Uterus (tissue), 3 donors: ENCODE measurements at regions not wholly inside any gene's neighbourhood (a gene's known extent, or its start where the extent isn't known, plus 50 kb on each side); places are given as distances from the start of the nearest gene placed in this dataset.

Experiments used
- DNase-seq, 2 donors: peaks; one replicate each; pipeline ENCODE4 v3.0.0-alpha.2; 2019 to 2020
- H3K27ac ChIP-seq, 2 donors: fragments of 200-600 bp; sonication (generic); 1 replicate in 1 of 2; 2 replicates in 1 of 2; pipeline ENCODE4 v1.5.1; 2016 to 2018
- H3K27me3 ChIP-seq, 2 donors: fragments of 200-600 bp; sonication (generic); one replicate each; pipeline ENCODE4 v1.5.1; 2018 to 2019; ENCODE audit warnings: control low read depth in 1 of 2
- H3K36me3 ChIP-seq, 2 donors: fragments of 200-600 bp; sonication (generic); one replicate each; pipeline ENCODE4 v1.5.1; 2019; ENCODE audit warnings: control low read depth in 1 of 2
- H3K4me1 ChIP-seq, 2 donors: fragments of 200-600 bp; sonication (generic); one replicate each; pipeline ENCODE4 v1.5.1; 2018 to 2019; ENCODE audit warnings: control low read depth in 1 of 2
- H3K4me3 ChIP-seq, 2 donors: fragments of 200-600 bp; sonication (generic); 1 replicate in 1 of 2; 2 replicates in 1 of 2; pipeline ENCODE4 v1.5.1; 2018 to 2019; ENCODE audit warnings: mild to moderate bottlenecking in 1 of 2
- H3K9me3 ChIP-seq, 2 donors: fragments of 200-600 bp; sonication (generic); one replicate each; pipeline ENCODE4 v1.5.1; 2019; ENCODE audit warnings: control low read depth in 1 of 2
- CTCF ChIP-seq, 4 experiments: fragments of 200-600 bp in 2 of 4; fragments of 450-650 bp in 2 of 4; sonication (generic) in 2 of 4; IDR thresholded peaks; one replicate each; pipeline ENCODE4 v1.5.1; 2016 to 2019; ENCODE audit warnings: antibody characterized with exemption in 4 of 4, mild to moderate bottlenecking in 2 of 4, moderate library complexity in 1 of 4
- POLR2A ChIP-seq, 2 donors: fragments of 450-650 bp; IDR thresholded peaks; one replicate each; pipeline ENCODE4 v1.6.1; 2016; ENCODE audit warnings: antibody characterized with exemption in 2 of 2, mild to moderate bottlenecking in 1 of 2, moderate library complexity in 1 of 2
- intact Hi-C: fragments of 100-400 bp; cut with DNase I; formaldehyde crosslinking; loops from one replicate; pipeline ENCODE4 v1.15.1; 2023; ENCODE audit warnings: low total_unique reads
- donor health status: DM: yes; HTN: yes; CAD: no.

DNA sequence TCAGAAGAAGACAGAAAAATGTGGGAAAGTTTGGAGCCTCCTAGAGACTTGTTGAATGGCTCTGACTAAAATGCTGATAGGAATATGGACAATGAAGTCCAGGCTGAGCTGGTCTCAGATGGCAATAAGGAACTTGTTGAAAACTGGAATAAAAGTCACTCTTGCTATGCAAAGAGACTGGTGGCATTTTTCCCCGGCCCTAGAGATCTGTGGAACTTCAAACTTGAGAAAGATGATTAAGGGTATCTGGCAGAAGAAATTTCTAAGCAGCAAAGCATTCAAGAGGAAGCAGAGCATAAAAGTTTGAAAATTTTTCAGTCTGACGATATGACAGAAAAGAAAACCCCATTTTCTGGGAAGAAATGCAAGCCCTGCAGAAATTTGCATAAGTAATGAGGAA is 159.3 kb downstream of the MREG start:
- intact Hi-C loops, result no loop called here
- Histone ChIP-seq H3K27ac (no peak overlapping the region), H3K36me3 (no peaks in the 10 kb centered on the region), H3K4me3 (no peak overlapping the region), H3K27me3 (no peaks in the 10 kb centered on the region), H3K4me1 (no peaks in the 10 kb centered on the region), H3K9me3 (no peaks in the 10 kb centered on the region)
- no peak for DNase-seq
- no peak for TF ChIP-seq CTCF (IDR thresholded peaks at IDR 0.05)
- no peak for TF ChIP-seq POLR2A (IDR thresholded peaks at IDR 0.05)

DNA sequence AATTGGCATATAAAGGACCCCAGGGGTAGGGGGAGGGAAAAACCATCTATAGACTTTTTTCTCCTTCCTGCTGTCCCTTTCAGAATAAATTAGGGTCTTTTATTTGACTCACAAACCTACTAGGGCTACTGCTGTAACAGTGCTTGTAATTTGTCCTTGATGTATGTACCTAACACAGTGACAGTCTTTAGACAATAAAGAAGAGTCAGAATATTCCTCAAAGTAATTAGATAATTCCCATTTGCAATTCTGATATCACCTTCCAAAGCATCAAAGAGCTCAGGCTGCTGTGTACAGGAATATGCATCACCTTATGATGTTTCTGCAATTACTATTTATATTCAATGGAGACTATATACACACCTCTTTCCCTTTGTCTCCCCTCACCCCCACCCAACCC is 161.7 kb downstream of the MREG start:
- no peak overlapping the region for H3K27ac ChIP-seq
- intact Hi-C loops, result no loop called here
- DNase-seq, result no peak

DNA sequence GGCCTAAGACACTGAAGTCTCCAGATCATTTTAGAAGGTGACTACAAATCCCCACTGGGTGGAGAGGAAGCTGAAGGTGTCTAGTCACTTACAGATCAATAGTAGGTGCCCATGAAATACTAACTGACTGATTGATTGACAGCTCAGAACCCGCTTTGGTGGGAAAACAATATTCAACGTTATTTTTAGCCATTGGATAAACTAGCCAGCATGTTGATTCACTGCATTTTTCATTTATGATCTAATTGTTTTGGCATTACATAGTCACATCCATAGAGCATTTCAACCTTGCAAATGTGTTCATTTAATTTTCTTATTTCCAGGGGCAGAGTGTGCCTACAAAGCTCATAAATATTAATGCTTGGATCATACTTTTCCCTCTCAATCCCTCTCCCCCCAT is 162.3 kb downstream of the MREG start:
- H3K9me3 ChIP-seq, result no peaks in the 10 kb centered on the region
- H3K4me1 ChIP-seq, result no peaks in the 10 kb centered on the region
- H3K27ac ChIP-seq, result peak overlapping the region; percentile 28 to 45
- intact Hi-C loops, result no loop called here
- TF ChIP-seq POLR2A (IDR thresholded peaks at IDR 0.05), result no peak
- no peak for TF ChIP-seq CTCF (IDR thresholded peaks at IDR 0.05)
- H3K36me3 ChIP-seq, result no peaks in the 10 kb centered on the region
- DNase-seq, result no peak
- H3K27me3 ChIP-seq, result no peaks in the 10 kb centered on the region
- no peak overlapping the region for H3K4me3 ChIP-seq

More for the DNA sequence above, 161.7 kb downstream of the MREG start:
- no peaks in the 10 kb centered on the region for H3K36me3 ChIP-seq
- H3K4me3 ChIP-seq, result no peak overlapping the region
- H3K4me1 ChIP-seq, result no peaks in the 10 kb centered on the region
- TF ChIP-seq CTCF (IDR thresholded peaks at IDR 0.05) (no peak), POLR2A (IDR thresholded peaks at IDR 0.05) (no peak)
- no peaks in the 10 kb centered on the region for H3K27me3 ChIP-seq
- H3K9me3 ChIP-seq, result no peaks in the 10 kb centered on the region

DNA sequence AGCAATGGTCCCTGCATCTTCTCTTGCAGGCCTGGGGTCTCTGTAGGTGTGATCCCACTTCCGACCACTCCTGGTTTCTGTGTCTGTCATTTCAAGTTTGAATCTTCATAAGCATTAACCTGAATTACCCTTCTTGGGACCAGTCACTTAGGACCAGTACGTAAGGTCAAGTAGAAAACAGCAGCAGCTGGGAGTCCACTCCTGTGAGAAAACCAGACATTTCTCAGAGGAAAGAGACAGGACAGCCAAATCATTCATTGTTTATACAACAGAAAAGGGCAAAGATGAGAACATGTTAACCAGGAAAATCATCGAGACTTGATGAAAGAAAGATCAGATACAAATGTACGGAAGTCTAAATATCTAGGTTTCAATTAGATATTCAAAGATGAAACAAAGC is 163.0 kb downstream of the MREG start:
- H3K4me1 ChIP-seq, result no peaks in the 10 kb centered on the region
- DNase-seq, result no peak
- no peaks in the 10 kb centered on the region for H3K36me3 ChIP-seq
- no peaks in the 10 kb centered on the region for H3K9me3 ChIP-seq
- TF ChIP-seq CTCF (IDR thresholded peaks at IDR 0.05), result no peak
- TF ChIP-seq POLR2A (IDR thresholded peaks at IDR 0.05), result no peak
- intact Hi-C loops, result no loop called here
- no peak overlapping the region for H3K4me3 ChIP-seq
- no peaks in the 10 kb centered on the region for H3K27me3 ChIP-seq
- peak overlapping the region in 1 of 2 donors; percentile 28 for H3K27ac ChIP-seq

DNA sequence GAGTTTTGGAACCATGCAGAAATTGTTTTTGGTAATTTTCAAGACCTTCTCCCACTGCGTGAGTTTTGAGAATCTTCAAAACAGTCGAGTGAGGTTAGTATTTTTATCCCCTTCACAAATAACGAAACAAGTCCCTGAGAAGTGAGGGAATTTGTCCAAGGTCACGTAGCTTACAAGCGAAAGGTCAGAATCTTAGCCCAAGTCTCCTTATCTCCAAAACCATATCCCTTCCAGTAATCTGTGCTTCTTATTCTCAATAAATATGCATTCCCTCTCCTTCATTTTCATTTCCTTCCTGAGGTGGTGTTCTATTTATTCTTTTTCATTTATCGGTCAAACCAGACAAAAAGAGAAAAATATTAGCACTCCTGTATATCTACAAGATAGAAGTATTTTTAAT is 163.6 kb downstream of the MREG start:
- Histone ChIP-seq H3K27me3 (no peaks in the 10 kb centered on the region), H3K27ac (no peak overlapping the region), H3K9me3 (no peaks in the 10 kb centered on the region), H3K4me1 (no peaks in the 10 kb centered on the region), H3K36me3 (no peaks in the 10 kb centered on the region), H3K4me3 (no peak overlapping the region)
- TF ChIP-seq CTCF (IDR thresholded peaks at IDR 0.05), result no peak
- no peak for TF ChIP-seq POLR2A (IDR thresholded peaks at IDR 0.05)
- intact Hi-C loops, result no loop called here
- DNase-seq, result no peak
